ENCODE measurements at regions not wholly inside any gene's neighbourhood (a gene's known extent, or its start where the extent isn't known, plus 50 kb on each side); places are given as distances from the start of the nearest gene placed in this dataset.
"Not testable (repeated sequence)": the region's sequence is repeated elsewhere in the genome, so short reads cannot be mapped to it uniquely, and the experiment has no call there.

GRCh38 chr1:115534-115933 lies 335.9 kb downstream of the OR4F29 start:
- TF ChIP-seq CTCF (conservative IDR thresholded peaks at IDR 0.05; ENCODE audit: low read depth, low read length); EZH2 (IDR thresholded peaks at IDR 0.05; ENCODE audit: low read length, unreplicated experiment): not testable (repeated sequence)

Measured in PC-3 (cell line).